ENCODE measurements at regions not wholly inside any gene's neighbourhood (a gene's known extent, or its start where the extent isn't known, plus 50 kb on each side); places are given as distances from the start of the nearest gene placed in this dataset.
A peak's percentile ranks its signal among the peaks of the same experiment; 100 is the strongest.

DNA sequence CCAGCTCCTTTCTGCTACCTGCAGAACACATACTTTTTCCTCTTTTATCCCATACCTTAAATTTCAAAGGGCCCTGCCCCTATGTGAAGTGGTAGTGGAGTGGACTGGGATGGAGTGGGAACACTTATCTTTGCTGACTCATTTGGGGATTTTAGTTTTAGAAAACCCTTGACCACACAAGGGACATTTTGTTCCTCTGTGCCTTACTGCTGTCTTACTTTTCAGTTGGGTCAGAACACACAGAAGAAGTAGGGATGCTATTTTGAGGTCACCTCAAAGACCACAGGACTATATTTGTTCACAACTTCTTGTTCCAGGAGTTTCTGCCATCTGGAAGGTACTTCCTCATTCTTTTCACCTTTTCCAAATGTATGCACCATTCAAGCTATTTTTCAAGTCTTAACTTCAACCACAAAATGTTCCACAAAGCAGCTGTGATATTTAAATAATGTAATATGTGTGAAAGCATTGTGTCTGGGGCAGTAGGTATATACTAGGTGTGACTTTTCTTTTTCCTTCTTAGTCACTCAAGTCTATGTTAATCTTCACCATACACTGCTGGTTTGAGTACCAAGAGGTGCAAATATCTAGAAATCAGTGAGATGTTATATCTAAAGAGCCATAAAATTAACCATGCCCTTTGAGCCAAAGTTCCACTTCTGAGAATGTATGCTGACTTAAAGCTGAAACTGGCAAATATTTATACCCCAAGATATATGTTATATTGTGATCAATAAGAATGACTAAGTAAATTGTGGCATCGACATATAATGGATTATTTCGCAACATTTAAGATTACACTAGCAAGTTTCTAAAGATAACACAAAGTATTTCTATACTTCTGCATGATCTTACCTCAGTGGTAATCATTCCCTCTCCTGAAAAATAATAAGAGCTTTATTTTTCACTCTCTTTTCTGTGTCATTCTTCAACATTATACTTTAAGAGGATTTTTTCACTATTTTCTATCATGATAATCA, 308.5 kb downstream of the MRPL39 start:
- H2BK20ac ChIP-seq (ENCODE audit: low read depth, low read length): no peak overlapping the region
- TF ChIP-seq SMC3 (IDR thresholded peaks at IDR 0.05; ENCODE audit: low read depth, low read length): no peak
- TF ChIP-seq CEBPB (IDR thresholded peaks at IDR 0.05; ENCODE audit: low read depth, low read length): peak; percentile 85
- no peak overlapping the region for H3K23ac ChIP-seq (ENCODE audit: low read depth, low read length)
- no peak overlapping the region for H2BK5ac ChIP-seq (ENCODE audit: low read depth, low read length, poor library complexity, severe bottlenecking)
- in situ Hi-C loops (cut with MboI; ENCODE audit: low sequenced_read_pairs) (no loop called here), dilution Hi-C loops (cut with HindIII; ENCODE audit: low sequenced_read_pairs, unreplicated experiment) (no loop called here), intact Hi-C loops (cut with micrococcal nuclease) (no loop called here)
- H2AK5ac ChIP-seq (ENCODE audit: low read depth, low read length): no peak overlapping the region
- H3K27ac ChIP-seq (ENCODE audit: insufficient read depth, low read length): no peak overlapping the region
- no peak overlapping the region for H3K14ac ChIP-seq (replicated peaks; ENCODE audit: low read depth, low read length)
- no peaks in the 10 kb centered on the region for H3K4me1 ChIP-seq (ENCODE audit: control insufficient read depth, insufficient read depth, low read length)
- H2BK15ac ChIP-seq (ENCODE audit: low read depth, low read length): no peak overlapping the region
- DNase-seq (no peak), ATAC-seq (ENCODE audit: low read depth) (no peak)
- no TSS peak for BruUV-seq (replicated peaks)
- no peaks in the 10 kb centered on the region for H3K27me3 ChIP-seq (ENCODE audit: control insufficient read depth, insufficient read depth, low read length)
- no peak overlapping the region for H4K8ac ChIP-seq (ENCODE audit: low read depth in 2 of 2, low read length in 2 of 2)
- no peak overlapping the region for H3K4me2 ChIP-seq (ENCODE audit: low read depth, low read length)
- POLR2A ChIA-PET (ENCODE audit: unreplicated experiment): no interaction called here
- H3K56ac ChIP-seq (ENCODE audit: extremely low read depth, insufficient read depth, low read length): no peak overlapping the region
- no peak overlapping the region for H3K4ac ChIP-seq (ENCODE audit: low read depth, low read length)
- no peak overlapping the region for H3K4me3 ChIP-seq (ENCODE audit: insufficient read depth, low read depth, low read length)
- no peak overlapping the region for H3K18ac ChIP-seq (ENCODE audit: low read depth, low read length)
- H4K91ac ChIP-seq (ENCODE audit: insufficient read depth, low read depth, low read length): no peak overlapping the region
- H2AFZ ChIP-seq (replicated peaks; ENCODE audit: low read length, poor library complexity): no peak overlapping the region
- WGBS, 2 experiments (ENCODE audit: extremely low coverage in 2 of 2, insufficient read length in 1 of 2): no CpG with 5 or more reads among the region's 2 CpGs
- no peak overlapping the region for H2BK120ac ChIP-seq (ENCODE audit: low read depth, low read length)
- no peaks in the 10 kb centered on the region for H4K20me1 ChIP-seq (ENCODE audit: insufficient read depth, low read length)
- H3K9ac ChIP-seq (ENCODE audit: low read depth, low read length): no peak overlapping the region
- H3K36me3 ChIP-seq (ENCODE audit: control insufficient read depth, insufficient read depth, low read length): no peaks in the 10 kb centered on the region
- H3K9me3 ChIP-seq (ENCODE audit: control insufficient read depth, insufficient read depth, low read length): no peaks in the 10 kb centered on the region
- CTCF ChIA-PET: interaction anchor here (0.6 to 1.2 kb wide), 3 partner anchors 16 to 1886 kb away, joined by 3 read pairs; no protein-coding TSS in a partner anchor
- H3K9me1 ChIP-seq (ENCODE audit: insufficient read depth, low read length): no peaks in the 10 kb centered on the region
- no peaks in the 10 kb centered on the region for H3K79me1 ChIP-seq (ENCODE audit: low read depth in 1 of 2, low read length in 2 of 2)
- H4K5ac ChIP-seq (ENCODE audit: low read depth, low read length): no peak overlapping the region
- no peak overlapping the region for H2AK9ac ChIP-seq (replicated peaks; ENCODE audit: low read depth, low read length, poor library complexity)

Measured in IMR-90 (cell line).